GM12878 (cell line): ENCODE measurements at regions not wholly inside any gene's neighbourhood (a gene's known extent, or its start where the extent isn't known, plus 50 kb on each side); places are given as distances from the start of the nearest gene placed in this dataset.

ENCODE experiments used
- ATAC-seq: fragments of 200-7000 bp; cut with Tn5 transposase; 3 replicates; pipeline ENCODE4 v1.9.1; 2020; ENCODE audit warnings: mild to moderate bottlenecking, moderate library complexity
- BruUV-seq: library from RNA; stranded (reverse); fragments of 400-500 nt; replicated peaks from 2 replicates; lab custom pipeline; 2021; lab: Mats Ljungman, UMichigan
- CTCF ChIA-PET: fragments of 300-600 bp; sonication (Branson Sonifier 250); formaldehyde crosslinking; extraction: SDS; loops from one replicate; lab custom pipeline; 2021; ENCODE audit warnings: inconsistent platforms; lab: Yijun Ruan, JAX
- POLR2A ChIA-PET: fragments of 350-600 bp; formaldehyde crosslinking; extraction: SDS; loops from one replicate; lab custom pipeline; 2021; ENCODE audit warnings: inconsistent platforms; lab: Charles Lee
- RAD21 ChIA-PET: fragments of 300-600 bp; sonication (Branson Sonifier 250); formaldehyde crosslinking; loops from one replicate; lab custom pipeline; 2023; ENCODE audit warnings: antibody characterized with exemption; ENCODE audit not compliant: unreplicated experiment; lab: Charles Lee
- SMC1A ChIA-PET: fragments of 300-600 bp; sonication (Branson Sonifier 250); formaldehyde crosslinking; loops from one replicate; lab custom pipeline; 2023; ENCODE audit not compliant: unreplicated experiment, uncharacterized antibody; lab: Charles Lee
- DNase-seq: peaks from one replicate; pipeline ENCODE4 v3.0.0-alpha.2; 2011; ENCODE audit warnings: low read depth, low spot score
- FAIRE-seq: peaks from 3 replicates; lab custom pipeline; 2011; peaks lifted over from hg19 to GRCh38; lab: Jason Lieb, UNC
- H2AFZ ChIP-seq: 2 replicates; pipeline ENCODE4 v1.6.0; 2011; ENCODE audit warnings: low read depth, low read length, control low read depth; ENCODE audit not compliant: control insufficient read depth
- H3K27ac ChIP-seq: 2 replicates; pipeline ENCODE4 v1.5.1; 2011; ENCODE audit warnings: control low read depth; ENCODE audit not compliant: control insufficient read depth, insufficient read depth
- H3K27me3 ChIP-seq, 2 experiments: replicated peaks in 1 of 2; 2 replicates each; pipeline versions ENCODE4 v1.6.0 to v1.6.1; 2011; ENCODE audit warnings: low read length in 1 of 2; ENCODE audit not compliant: control insufficient read depth in 2 of 2, insufficient read depth in 2 of 2
- H3K36me3 ChIP-seq, 2 experiments: 2 replicates each; pipeline ENCODE4 v1.5.1; 2011; ENCODE audit warnings: low read length in 1 of 2; ENCODE audit not compliant: control insufficient read depth in 2 of 2, insufficient read depth in 2 of 2
- H3K4me1 ChIP-seq: 2 replicates; pipeline ENCODE4 v1.6.1; 2011; ENCODE audit warnings: mild to moderate bottlenecking, low read length, moderate library complexity, mixed read lengths; ENCODE audit not compliant: control insufficient read depth, insufficient read depth
- H3K4me2 ChIP-seq: 2 replicates; pipeline ENCODE4 v1.6.0; 2011; ENCODE audit warnings: control low read depth; ENCODE audit not compliant: control insufficient read depth, insufficient read depth
- H3K4me3 ChIP-seq: fragments of 200-600 bp; sonication (generic); 2 replicates; pipeline ENCODE4 v1.5.1; 2016
- H3K79me2 ChIP-seq: 2 replicates; pipeline ENCODE4 v1.6.0; 2011; ENCODE audit warnings: low read length; ENCODE audit not compliant: control insufficient read depth, insufficient read depth
- H3K9ac ChIP-seq: 2 replicates; pipeline ENCODE4 v1.8.0; 2011; ENCODE audit warnings: low read length, control low read depth, mixed read lengths; ENCODE audit not compliant: control insufficient read depth, insufficient read depth
- H3K9me3 ChIP-seq: replicated peaks from 3 replicates; pipeline ENCODE4 v1.5.1; 2011; ENCODE audit warnings: mild to moderate bottlenecking, low read length; ENCODE audit not compliant: control insufficient read depth, insufficient read depth
- H4K20me1 ChIP-seq: 2 replicates; pipeline ENCODE4 v1.6.0; 2011; ENCODE audit not compliant: control insufficient read depth, insufficient read depth
- ASH2L ChIP-seq: fragments of 300-600, 200-600 bp; sonication (generic); IDR thresholded peaks from 2 replicates; pipeline ENCODE4 v1.6.1; 2017; ENCODE audit warnings: low read depth, mild to moderate bottlenecking, borderline replicate concordance
- BCL11A ChIP-seq: IDR thresholded peaks from 2 replicates; pipeline ENCODE4 v1.6.1; 2011; ENCODE audit warnings: low read depth, low read length
- BHLHE40 ChIP-seq, 2 experiments: fragments of 450-650 bp in 1 of 2; IDR thresholded peaks; 2 replicates each; pipeline ENCODE4 v1.6.1; 2011 to 2017; ENCODE audit warnings: low read depth in 2 of 2, borderline replicate concordance in 1 of 2, improper control_type of control experiment in 1 of 2, low read length in 1 of 2, mild to moderate bottlenecking in 1 of 2
- CREB1 ChIP-seq: IDR thresholded peaks from 2 replicates; pipeline ENCODE4 v1.6.1; 2012; ENCODE audit warnings: low read depth, mild to moderate bottlenecking, inconsistent platforms
- DPF2 ChIP-seq: fragments of 450-650 bp; IDR thresholded peaks from 2 replicates; pipeline ENCODE4 v1.6.1; 2017; ENCODE audit warnings: mild to moderate bottlenecking
- EED ChIP-seq: sonication (generic); IDR thresholded peaks from 2 replicates; pipeline ENCODE4 v1.6.1; 2016; ENCODE audit warnings: antibody characterized with exemption, low read depth
- GABPA ChIP-seq: IDR thresholded peaks from 2 replicates; pipeline ENCODE4 v1.6.1; 2014; ENCODE audit warnings: antibody characterized with exemption, low read depth, mild to moderate bottlenecking, inconsistent platforms
- IRF4 ChIP-seq: IDR thresholded peaks from 2 replicates; pipeline ENCODE4 v1.6.1; 2011; ENCODE audit warnings: low read depth, low read length
- MTA2 ChIP-seq: fragments of 450-650 bp; IDR thresholded peaks from 2 replicates; pipeline ENCODE4 v1.6.1; 2016; ENCODE audit warnings: low read depth, mild to moderate bottlenecking, moderate library complexity
- NR2C1 ChIP-seq: fragments of 450-650 bp; IDR thresholded peaks from 2 replicates; pipeline ENCODE4 v1.6.1; 2017; ENCODE audit warnings: antibody characterized with exemption, mild to moderate bottlenecking, moderate library complexity
- NR2F1 ChIP-seq: fragments of 450-650 bp; conservative IDR thresholded peaks from 2 replicates; pipeline ENCODE4 v1.6.1; 2017; ENCODE audit warnings: mild to moderate bottlenecking
- PAX5 ChIP-seq: IDR thresholded peaks from 2 replicates; pipeline ENCODE4 v1.6.1; 2011; ENCODE audit warnings: low read depth, low read length, borderline replicate concordance
- RELA ChIP-seq: fragments of 450-650 bp; IDR thresholded peaks from 2 replicates; pipeline ENCODE4 v1.8.0; 2014; ENCODE audit warnings: borderline replicate concordance; ENCODE audit not compliant: partially characterized antibody
- RUNX3 ChIP-seq: IDR thresholded peaks from 2 replicates; pipeline ENCODE4 v1.6.1; 2012; ENCODE audit warnings: low read length, inconsistent platforms
- SMC3 ChIP-seq: IDR thresholded peaks from 2 replicates; pipeline ENCODE4 v1.6.1; 2011; ENCODE audit warnings: low read length, improper control_type of control experiment, borderline replicate concordance
- SPI1 ChIP-seq: IDR thresholded peaks from 2 replicates; pipeline ENCODE4 v1.6.1; 2011; ENCODE audit warnings: low read depth, mild to moderate bottlenecking, low read length, moderate library complexity, borderline replicate concordance; ENCODE audit not compliant: insufficient read depth
- ZNF207 ChIP-seq: fragments of 450-650 bp; IDR thresholded peaks from 2 replicates; pipeline ENCODE4 v1.6.1; 2014; ENCODE audit warnings: antibody characterized with exemption, mild to moderate bottlenecking, borderline replicate concordance
- WGBS: methylation state at CpG from one replicate; pipeline ENCODE4 v1.1.6; 2016; ENCODE audit warnings: low lambda C conversion rate; ENCODE audit not compliant: insufficient replicate concordance, insufficient coverage; ENCODE audit errors: missing lambda C conversion rate; 5-methylcytosine and 5-hydroxymethylcytosine counted together
- in situ Hi-C: fragments of 300-500 bp; cut with MboI; formaldehyde crosslinking; loops from 9 replicates; pipeline ENCODE4 v1.14.3; 2018; ENCODE audit warnings: mixed read lengths
- intact Hi-C: fragments of 100-400 bp; cut with micrococcal nuclease; formaldehyde crosslinking; loops from one replicate; pipeline ENCODE4 v1.14.2; 2022; ENCODE audit not compliant: unreplicated experiment
- TF ChIP-seq, protein P1 (sequence below): fragments of 450-650 bp; IDR thresholded peaks from 2 replicates; pipeline ENCODE4 v1.6.1; 2018; ENCODE audit warnings: borderline replicate concordance, mild to moderate bottlenecking; ENCODE audit not compliant: partially characterized antibody
- TF ChIP-seq, protein P2 (sequence below): fragments of 450-650 bp; IDR thresholded peaks from 2 replicates; pipeline ENCODE4 v1.6.1; 2017; ENCODE audit warnings: low read depth, mild to moderate bottlenecking, moderate library complexity

DNA sequence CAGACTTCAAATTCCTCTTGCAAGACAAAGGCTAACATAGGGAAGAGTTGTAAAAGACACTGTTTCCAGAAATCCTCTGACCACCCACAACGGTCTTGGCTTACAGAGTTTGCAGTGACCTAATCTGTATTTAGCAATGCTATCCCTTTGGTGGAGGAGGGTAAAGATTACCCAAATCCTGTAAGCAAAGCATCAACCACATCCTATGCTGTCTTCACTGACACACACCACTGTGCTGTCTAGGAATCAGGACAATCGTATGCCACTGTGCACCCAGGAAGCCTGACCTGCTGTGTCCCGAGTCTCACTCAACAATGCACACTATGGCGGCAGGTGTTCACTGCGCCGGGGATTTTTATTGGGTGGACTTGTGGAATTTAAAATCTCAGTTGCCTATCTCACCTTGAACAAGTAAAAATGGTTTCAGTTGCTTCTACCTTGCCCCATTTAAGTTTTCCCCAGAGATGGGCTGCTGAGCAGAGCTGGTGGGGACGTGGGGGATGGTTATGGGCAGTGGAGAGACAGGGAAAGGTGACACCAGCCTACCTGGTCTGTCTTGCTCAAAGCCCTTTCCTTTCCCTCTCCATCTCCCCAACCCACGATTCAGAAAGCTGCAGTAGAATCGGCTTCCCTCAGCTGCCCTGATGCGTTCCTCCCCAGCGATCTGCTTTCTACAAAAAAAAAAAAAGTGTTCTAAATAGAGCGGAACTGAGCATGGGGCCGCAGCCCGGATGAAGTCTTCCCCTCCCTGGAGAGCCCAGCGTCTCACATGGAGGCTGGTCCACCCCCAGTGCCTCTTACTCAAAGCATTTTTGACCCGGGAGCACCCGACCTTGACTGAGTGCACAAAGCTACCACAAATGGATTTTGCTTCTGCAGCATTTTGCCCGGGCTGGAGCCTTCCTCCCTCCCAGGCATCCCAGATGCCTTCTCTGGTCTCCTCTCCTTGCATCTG is 271.5 kb downstream of the SOX9 start:
- ChIA-PET RAD21 (interaction anchor here (0.8 to 8.8 kb wide), 12 partner anchors 15 to 271 kb away, joined by 3 to 110 read pairs (median 6); partner anchors contain the start of gene SOX9), CTCF (interaction anchor here (0.6 to 1.8 kb wide), 12 partner anchors 10 to 332 kb away, joined by 3 to 8 read pairs (median 3); no protein-coding TSS in a partner anchor), POLR2A (interaction anchor here (0.8 to 6.7 kb wide), 7 partner anchors 14 to 71 kb away, joined by 3 to 38 read pairs (median 6); no protein-coding TSS in a partner anchor), SMC1A (interaction anchor here (0.8 to 4.7 kb wide), 18 partner anchors 12 to 272 kb away, joined by 3 to 65 read pairs (median 4); partner anchors contain the start of gene SOX9)
- FAIRE-seq = peak; percentile 13
- DNase-seq = peak; percentile 68
- H4K20me1 ChIP-seq = no peaks in the 10 kb centered on the region
- H3K27me3 ChIP-seq = no peaks in the 10 kb centered on the region
- ATAC-seq = peak; percentile 80
- 3% methylated on average over 18 of the region's 18 CpGs for WGBS
- peaks cover 40% of the 10 kb centered on the region for H3K4me1 ChIP-seq
- H3K9ac ChIP-seq = peak overlapping the region; percentile 46
- peak overlapping the region; percentile 92 for H3K4me2 ChIP-seq
- peak overlapping the region; percentile 67 for H3K27ac ChIP-seq
- peak overlapping the region; percentile 54 for H3K4me3 ChIP-seq
- peak overlapping the region; percentile 56 for H2AFZ ChIP-seq
- H3K9me3 ChIP-seq = no peaks in the 10 kb centered on the region
- no peaks in the 10 kb centered on the region for H3K79me2 ChIP-seq
- TSS peak; percentile 46 for BruUV-seq
- no peaks in the 10 kb centered on the region for H3K36me3 ChIP-seq
- intact Hi-C loops (loop anchor here (1.0 kb wide), 1 partner anchor 29 kb away; no protein-coding TSS in a partner anchor), in situ Hi-C loops (loop anchor here (25.0 kb wide), 2 partner anchors 1630 to 1755 kb away; no protein-coding TSS in a partner anchor)
- TF ChIP-seq, protein P1, sequence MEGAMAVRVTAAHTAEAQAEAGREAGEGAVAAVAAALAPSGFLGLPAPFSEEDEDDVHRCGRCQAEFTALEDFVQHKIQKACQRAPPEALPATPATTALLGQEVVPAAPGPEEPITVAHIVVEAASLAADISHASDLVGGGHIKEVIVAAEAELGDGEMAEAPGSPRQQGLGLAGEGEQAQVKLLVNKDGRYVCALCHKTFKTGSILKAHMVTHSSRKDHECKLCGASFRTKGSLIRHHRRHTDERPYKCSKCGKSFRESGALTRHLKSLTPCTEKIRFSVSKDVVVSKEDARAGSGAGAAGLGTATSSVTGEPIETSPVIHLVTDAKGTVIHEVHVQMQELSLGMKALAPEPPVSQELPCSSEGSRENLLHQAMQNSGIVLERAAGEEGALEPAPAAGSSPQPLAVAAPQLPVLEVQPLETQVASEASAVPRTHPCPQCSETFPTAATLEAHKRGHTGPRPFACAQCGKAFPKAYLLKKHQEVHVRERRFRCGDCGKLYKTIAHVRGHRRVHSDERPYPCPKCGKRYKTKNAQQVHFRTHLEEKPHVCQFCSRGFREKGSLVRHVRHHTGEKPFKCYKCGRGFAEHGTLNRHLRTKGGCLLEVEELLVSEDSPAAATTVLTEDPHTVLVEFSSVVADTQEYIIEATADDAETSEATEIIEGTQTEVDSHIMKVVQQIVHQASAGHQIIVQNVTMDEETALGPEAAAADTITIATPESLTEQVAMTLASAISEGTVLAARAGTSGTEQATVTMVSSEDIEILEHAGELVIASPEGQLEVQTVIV = no peak
- peak; percentile 56 for TF ChIP-seq RUNX3
- TF ChIP-seq DPF2 = 0 out of 2 replicates have a peak, but pooled peaks have one; percentile 22
- no peak for TF ChIP-seq ASH2L
- no peak for TF ChIP-seq NR2C1
- peak; percentile 96 for TF ChIP-seq PAX5
- TF ChIP-seq, protein P2, sequence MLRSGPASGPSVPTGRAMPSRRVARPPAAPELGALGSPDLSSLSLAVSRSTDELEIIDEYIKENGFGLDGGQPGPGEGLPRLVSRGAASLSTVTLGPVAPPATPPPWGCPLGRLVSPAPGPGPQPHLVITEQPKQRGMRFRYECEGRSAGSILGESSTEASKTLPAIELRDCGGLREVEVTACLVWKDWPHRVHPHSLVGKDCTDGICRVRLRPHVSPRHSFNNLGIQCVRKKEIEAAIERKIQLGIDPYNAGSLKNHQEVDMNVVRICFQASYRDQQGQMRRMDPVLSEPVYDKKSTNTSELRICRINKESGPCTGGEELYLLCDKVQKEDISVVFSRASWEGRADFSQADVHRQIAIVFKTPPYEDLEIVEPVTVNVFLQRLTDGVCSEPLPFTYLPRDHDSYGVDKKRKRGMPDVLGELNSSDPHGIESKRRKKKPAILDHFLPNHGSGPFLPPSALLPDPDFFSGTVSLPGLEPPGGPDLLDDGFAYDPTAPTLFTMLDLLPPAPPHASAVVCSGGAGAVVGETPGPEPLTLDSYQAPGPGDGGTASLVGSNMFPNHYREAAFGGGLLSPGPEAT = peak; percentile 49; the same call in 1 of the 2 replicates
- peak; percentile 54 for TF ChIP-seq BCL11A
- peak; percentile 47; the same call in 1 of the 2 replicates for TF ChIP-seq CREB1
- peak; percentile 79 for TF ChIP-seq EED
- TF ChIP-seq NR2F1 = peak; percentile 82
- TF ChIP-seq SPI1 = peak; percentile 72
- TF ChIP-seq BHLHE40 (IDR thresholded peaks at IDR 0.05; ENCODE audit: borderline replicate concordance in 1 of 2, low read depth in 2 of 2, low read length in 1 of 2) = peak; percentile 25 to 42; a peak in 2 of 4 replicates
- 0 out of 2 replicates have a peak, but pooled peaks have one; percentile 17 for TF ChIP-seq MTA2
- TF ChIP-seq IRF4 = 0 out of 2 replicates have a peak, but pooled peaks have one; percentile 34
- 0 out of 2 replicates have a peak, but pooled peaks have one; percentile 20 for TF ChIP-seq ZNF207
- TF ChIP-seq SMC3 = peak; percentile 25; the same call in 1 of the 2 replicates
- TF ChIP-seq GABPA = no peak
- no peak for TF ChIP-seq RELA
